ENCODE measurements at regions not wholly inside any gene's neighbourhood (a gene's known extent, or its start where the extent isn't known, plus 50 kb on each side); places are given as distances from the start of the nearest gene placed in this dataset.

DNA sequence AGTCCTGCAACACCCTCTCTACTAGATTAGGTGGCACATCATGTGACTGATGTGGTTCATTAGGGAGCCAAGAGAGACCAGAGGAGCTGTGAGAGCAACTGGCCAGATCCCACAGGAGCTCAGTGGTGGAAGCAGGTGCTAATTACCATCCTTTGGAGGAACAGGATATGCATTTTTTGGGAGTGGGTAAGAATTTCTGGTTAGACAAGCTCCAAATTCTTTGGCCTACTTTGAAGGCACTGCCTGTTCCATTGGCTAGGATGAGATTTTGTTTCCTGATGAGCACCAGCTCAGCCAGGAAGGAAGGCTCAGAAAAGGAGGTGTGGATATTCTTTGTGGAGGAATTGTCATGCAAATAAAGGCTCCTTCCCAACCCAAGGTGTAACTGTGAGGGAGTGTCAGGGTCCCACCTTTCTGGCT lies 130.3 kb upstream of the BMP2 start:
- Histone ChIP-seq H4K20me1 (ENCODE audit: control insufficient read depth, insufficient read depth, low read depth, low read length) (no peaks in the 10 kb centered on the region), H3K9me3 (ENCODE audit: control insufficient read depth, insufficient read depth, low read length) (no peaks in the 10 kb centered on the region), H3K27me3 (ENCODE audit: control insufficient read depth, low read length) (no peaks in the 10 kb centered on the region), H3K79me2 (ENCODE audit: control insufficient read depth, low read length) (no peaks in the 10 kb centered on the region), H3K4me1 (ENCODE audit: control insufficient read depth, low read length) (no peaks in the 10 kb centered on the region), H3F3A (ENCODE audit: control insufficient read depth, insufficient read depth) (no peaks in the 10 kb centered on the region), H3K27ac (ENCODE audit: low read depth, low read length) (no peak overlapping the region), H3K4me2 (ENCODE audit: low read length) (no peak overlapping the region), H3K9me2 (replicated peaks; ENCODE audit: control insufficient read depth, low read length) (no peaks in the 10 kb centered on the region), H3K36me3 (ENCODE audit: control insufficient read depth, low read length) (no peaks in the 10 kb centered on the region), H3K4me3 (ENCODE audit: low read length) (no peak overlapping the region)
- TF ChIP-seq, protein P1, sequence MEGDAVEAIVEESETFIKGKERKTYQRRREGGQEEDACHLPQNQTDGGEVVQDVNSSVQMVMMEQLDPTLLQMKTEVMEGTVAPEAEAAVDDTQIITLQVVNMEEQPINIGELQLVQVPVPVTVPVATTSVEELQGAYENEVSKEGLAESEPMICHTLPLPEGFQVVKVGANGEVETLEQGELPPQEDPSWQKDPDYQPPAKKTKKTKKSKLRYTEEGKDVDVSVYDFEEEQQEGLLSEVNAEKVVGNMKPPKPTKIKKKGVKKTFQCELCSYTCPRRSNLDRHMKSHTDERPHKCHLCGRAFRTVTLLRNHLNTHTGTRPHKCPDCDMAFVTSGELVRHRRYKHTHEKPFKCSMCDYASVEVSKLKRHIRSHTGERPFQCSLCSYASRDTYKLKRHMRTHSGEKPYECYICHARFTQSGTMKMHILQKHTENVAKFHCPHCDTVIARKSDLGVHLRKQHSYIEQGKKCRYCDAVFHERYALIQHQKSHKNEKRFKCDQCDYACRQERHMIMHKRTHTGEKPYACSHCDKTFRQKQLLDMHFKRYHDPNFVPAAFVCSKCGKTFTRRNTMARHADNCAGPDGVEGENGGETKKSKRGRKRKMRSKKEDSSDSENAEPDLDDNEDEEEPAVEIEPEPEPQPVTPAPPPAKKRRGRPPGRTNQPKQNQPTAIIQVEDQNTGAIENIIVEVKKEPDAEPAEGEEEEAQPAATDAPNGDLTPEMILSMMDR (IDR thresholded peaks at IDR 0.05; ENCODE audit: low read depth, low read length, poor library complexity, severe bottlenecking): no peak
- TF ChIP-seq EZH2phosphoT487 (IDR thresholded peaks at IDR 0.05; ENCODE audit: borderline replicate concordance, low read length): no peak

GRCh38 chr20:6636209-6637159 lies 131.0 kb upstream of the BMP2 start:
- Histone ChIP-seq H3K27ac (ENCODE audit: low read depth, low read length) (no peak overlapping the region), H3K4me3 (ENCODE audit: low read length) (no peak overlapping the region), H3K4me2 (ENCODE audit: low read length) (no peak overlapping the region)

GRCh38 chr20:6635034-6635736 lies 132.3 kb upstream of the BMP2 start:
- H3K4me3 ChIP-seq (ENCODE audit: low read length): no peak overlapping the region
- no peaks in the 10 kb centered on the region for H3K79me2 ChIP-seq (ENCODE audit: control insufficient read depth, low read length)
- H3K9me3 ChIP-seq (ENCODE audit: control insufficient read depth, insufficient read depth, low read length): no peaks in the 10 kb centered on the region
- H3K9me2 ChIP-seq (replicated peaks; ENCODE audit: control insufficient read depth, low read length): no peaks in the 10 kb centered on the region
- H3K4me1 ChIP-seq (ENCODE audit: control insufficient read depth, low read length): no peaks in the 10 kb centered on the region
- H3K27me3 ChIP-seq (ENCODE audit: control insufficient read depth, low read length): no peaks in the 10 kb centered on the region
- no peak overlapping the region for H3K27ac ChIP-seq (ENCODE audit: low read depth, low read length)
- no peaks in the 10 kb centered on the region for H3F3A ChIP-seq (ENCODE audit: control insufficient read depth, insufficient read depth)
- H3K36me3 ChIP-seq (ENCODE audit: control insufficient read depth, low read length): no peaks in the 10 kb centered on the region
- H4K20me1 ChIP-seq (ENCODE audit: control insufficient read depth, insufficient read depth, low read depth, low read length): no peaks in the 10 kb centered on the region
- H3K4me2 ChIP-seq (ENCODE audit: low read length): no peak overlapping the region
- TF ChIP-seq, protein P1 (IDR thresholded peaks at IDR 0.05; ENCODE audit: low read depth, low read length, poor library complexity, severe bottlenecking): no peak
- TF ChIP-seq EZH2phosphoT487 (IDR thresholded peaks at IDR 0.05; ENCODE audit: borderline replicate concordance, low read length): no peak

More at GRCh38 chr20:6636209-6637159, 131.0 kb upstream of the BMP2 start:
- Histone ChIP-seq H3K9me3 (ENCODE audit: control insufficient read depth, insufficient read depth, low read length) (no peaks in the 10 kb centered on the region), H4K20me1 (ENCODE audit: control insufficient read depth, insufficient read depth, low read depth, low read length) (no peaks in the 10 kb centered on the region), H3K4me1 (ENCODE audit: control insufficient read depth, low read length) (no peaks in the 10 kb centered on the region), H3K79me2 (ENCODE audit: control insufficient read depth, low read length) (no peaks in the 10 kb centered on the region), H3K27me3 (ENCODE audit: control insufficient read depth, low read length) (no peaks in the 10 kb centered on the region), H3F3A (ENCODE audit: control insufficient read depth, insufficient read depth) (no peaks in the 10 kb centered on the region), H3K9me2 (replicated peaks; ENCODE audit: control insufficient read depth, low read length) (no peaks in the 10 kb centered on the region), H3K36me3 (ENCODE audit: control insufficient read depth, low read length) (no peaks in the 10 kb centered on the region)
- TF ChIP-seq EZH2phosphoT487 (IDR thresholded peaks at IDR 0.05; ENCODE audit: borderline replicate concordance, low read length): no peak
- TF ChIP-seq, protein P1 (IDR thresholded peaks at IDR 0.05; ENCODE audit: low read depth, low read length, poor library complexity, severe bottlenecking): peak; percentile 33
